ENCODE measurements at regions not wholly inside any gene's neighbourhood (a gene's known extent, or its start where the extent isn't known, plus 50 kb on each side); places are given as distances from the start of the nearest gene placed in this dataset.

DNA sequence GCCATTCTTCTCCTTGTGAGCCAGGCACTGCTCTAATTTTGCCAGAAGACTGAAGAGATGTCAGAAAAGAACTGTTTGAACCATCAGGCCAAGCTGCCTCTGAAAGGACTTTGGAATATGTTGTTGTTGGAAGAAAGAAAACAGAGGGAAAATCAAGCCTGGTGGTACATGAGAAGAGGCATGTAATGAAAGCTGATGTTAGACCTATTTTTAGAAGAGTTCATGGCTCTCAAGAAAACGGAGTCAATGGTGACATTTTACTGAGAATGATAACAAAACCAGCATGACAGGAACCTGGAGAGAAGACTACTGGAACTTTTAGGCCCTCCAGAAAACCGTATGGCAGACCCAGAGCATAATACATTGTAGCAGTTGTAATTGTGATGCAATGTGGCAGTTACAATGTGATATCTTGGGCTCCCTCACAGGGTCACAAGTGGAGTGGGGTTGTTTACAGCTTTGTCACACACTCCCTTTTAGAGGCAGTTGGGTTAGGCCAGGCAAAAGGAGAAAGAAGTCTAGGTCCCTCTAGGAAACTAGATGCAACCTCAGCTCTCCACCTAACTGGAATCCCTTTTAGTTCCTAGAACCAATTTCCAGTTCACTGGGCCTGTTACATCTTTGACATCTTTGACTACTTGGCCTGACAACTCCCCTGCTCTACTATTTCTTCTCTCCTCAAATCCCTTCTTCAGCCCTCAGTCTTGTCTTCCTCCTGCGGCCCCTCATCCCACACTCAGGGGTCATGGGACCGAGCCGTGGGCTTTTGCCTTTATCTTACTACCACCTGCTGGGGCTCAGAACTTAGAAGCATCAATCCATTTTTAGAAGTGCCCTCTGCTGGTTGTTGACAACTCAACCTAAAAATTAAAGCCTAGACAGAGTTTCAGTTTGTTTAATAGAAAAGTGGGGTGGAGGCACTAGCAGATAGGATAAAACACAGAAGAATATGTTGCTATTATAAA, 61.2 kb upstream of the JAK2 start (continued):
- TF ChIP-seq, protein P1, sequence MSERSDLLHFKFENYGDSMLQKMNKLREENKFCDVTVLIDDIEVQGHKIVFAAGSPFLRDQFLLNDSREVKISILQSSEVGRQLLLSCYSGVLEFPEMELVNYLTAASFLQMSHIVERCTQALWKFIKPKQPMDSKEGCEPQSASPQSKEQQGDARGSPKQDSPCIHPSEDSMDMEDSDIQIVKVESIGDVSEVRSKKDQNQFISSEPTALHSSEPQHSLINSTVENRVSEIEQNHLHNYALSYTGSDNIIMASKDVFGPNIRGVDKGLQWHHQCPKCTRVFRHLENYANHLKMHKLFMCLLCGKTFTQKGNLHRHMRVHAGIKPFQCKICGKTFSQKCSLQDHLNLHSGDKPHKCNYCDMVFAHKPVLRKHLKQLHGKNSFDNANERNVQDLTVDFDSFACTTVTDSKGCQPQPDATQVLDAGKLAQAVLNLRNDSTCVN (CRISPR knock-in tag; IDR thresholded peaks at IDR 0.05; ENCODE audit: borderline replicate concordance): no peak
- TF ChIP-seq SAP130 (CRISPR knock-in tag; IDR thresholded peaks at IDR 0.05; ENCODE audit: low read depth): 0 out of 2 replicates have a peak, but pooled peaks have one; percentile 20
- no peak for TF ChIP-seq AGO2 (optimal IDR thresholded peaks at IDR 0.05; ENCODE audit: low read depth, low read length)
- TF ChIP-seq RAD21 (CRISPR knock-in tag; IDR thresholded peaks at IDR 0.05): peak; percentile 77; the same call in 1 of the 2 replicates
- no peak for TF ChIP-seq ZFY (CRISPR knock-in tag; IDR thresholded peaks at IDR 0.05)
- no peak for TF ChIP-seq ZNF34 (CRISPR knock-in tag; IDR thresholded peaks at IDR 0.05; ENCODE audit: borderline replicate concordance)
- no peak for TF ChIP-seq FOXO1 (CRISPR knock-in tag; IDR thresholded peaks at IDR 0.05)
- TF ChIP-seq, protein P2, sequence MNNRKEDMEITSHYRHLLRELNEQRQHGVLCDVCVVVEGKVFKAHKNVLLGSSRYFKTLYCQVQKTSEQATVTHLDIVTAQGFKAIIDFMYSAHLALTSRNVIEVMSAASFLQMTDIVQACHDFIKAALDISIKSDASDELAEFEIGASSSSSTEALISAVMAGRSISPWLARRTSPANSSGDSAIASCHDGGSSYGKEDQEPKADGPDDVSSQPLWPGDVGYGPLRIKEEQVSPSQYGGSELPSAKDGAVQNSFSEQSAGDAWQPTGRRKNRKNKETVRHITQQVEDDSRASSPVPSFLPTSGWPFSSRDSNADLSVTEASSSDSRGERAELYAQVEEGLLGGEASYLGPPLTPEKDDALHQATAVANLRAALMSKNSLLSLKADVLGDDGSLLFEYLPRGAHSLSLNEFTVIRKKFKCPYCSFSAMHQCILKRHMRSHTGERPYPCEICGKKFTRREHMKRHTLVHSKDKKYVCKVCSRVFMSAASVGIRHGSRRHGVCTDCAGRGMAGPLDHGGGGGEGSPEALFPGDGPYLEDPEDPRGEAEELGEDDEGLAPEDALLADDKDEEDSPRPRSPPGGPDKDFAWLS (CRISPR knock-in tag; IDR thresholded peaks at IDR 0.05; ENCODE audit: borderline replicate concordance): no peak
- TF ChIP-seq, protein P3, sequence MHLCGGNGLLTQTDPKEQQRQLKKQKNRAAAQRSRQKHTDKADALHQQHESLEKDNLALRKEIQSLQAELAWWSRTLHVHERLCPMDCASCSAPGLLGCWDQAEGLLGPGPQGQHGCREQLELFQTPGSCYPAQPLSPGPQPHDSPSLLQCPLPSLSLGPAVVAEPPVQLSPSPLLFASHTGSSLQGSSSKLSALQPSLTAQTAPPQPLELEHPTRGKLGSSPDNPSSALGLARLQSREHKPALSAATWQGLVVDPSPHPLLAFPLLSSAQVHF (CRISPR knock-in tag; IDR thresholded peaks at IDR 0.05): no peak
- TF ChIP-seq, protein P4, sequence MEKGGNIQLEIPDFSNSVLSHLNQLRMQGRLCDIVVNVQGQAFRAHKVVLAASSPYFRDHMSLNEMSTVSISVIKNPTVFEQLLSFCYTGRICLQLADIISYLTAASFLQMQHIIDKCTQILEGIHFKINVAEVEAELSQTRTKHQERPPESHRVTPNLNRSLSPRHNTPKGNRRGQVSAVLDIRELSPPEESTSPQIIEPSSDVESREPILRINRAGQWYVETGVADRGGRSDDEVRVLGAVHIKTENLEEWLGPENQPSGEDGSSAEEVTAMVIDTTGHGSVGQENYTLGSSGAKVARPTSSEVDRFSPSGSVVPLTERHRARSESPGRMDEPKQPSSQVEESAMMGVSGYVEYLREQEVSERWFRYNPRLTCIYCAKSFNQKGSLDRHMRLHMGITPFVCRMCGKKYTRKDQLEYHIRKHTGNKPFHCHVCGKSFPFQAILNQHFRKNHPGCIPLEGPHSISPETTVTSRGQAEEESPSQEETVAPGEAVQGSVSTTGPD (CRISPR knock-in tag; IDR thresholded peaks at IDR 0.05): no peak
- TF ChIP-seq NR2F6 (IDR thresholded peaks at IDR 0.05): 0 out of 2 replicates have a peak, but pooled peaks have one; percentile 13
- TF ChIP-seq NR2F6 (CRISPR knock-in tag; IDR thresholded peaks at IDR 0.05): no peak
- no peak for TF ChIP-seq MXD4 (CRISPR knock-in tag; IDR thresholded peaks at IDR 0.05)
- TF ChIP-seq ZFP82 (CRISPR knock-in tag; IDR thresholded peaks at IDR 0.05; ENCODE audit: borderline replicate concordance): no peak
- TF ChIP-seq SOX6 (IDR thresholded peaks at IDR 0.05): no peak
- TF ChIP-seq SOX6 (CRISPR knock-in tag; IDR thresholded peaks at IDR 0.05): no peak
- no peak for TF ChIP-seq ZNF792 (CRISPR knock-in tag; IDR thresholded peaks at IDR 0.05)
- TF ChIP-seq ZNF670 (CRISPR knock-in tag; IDR thresholded peaks at IDR 0.05; ENCODE audit: borderline replicate concordance): no peak
- TF ChIP-seq MATR3 (CRISPR knock-in tag; IDR thresholded peaks at IDR 0.05): no peak
- TF ChIP-seq SP2 (CRISPR knock-in tag; IDR thresholded peaks at IDR 0.05): no peak
- TF ChIP-seq CC2D1A (CRISPR knock-in tag; IDR thresholded peaks at IDR 0.05): no peak
- TF ChIP-seq TBP (CRISPR knock-in tag; IDR thresholded peaks at IDR 0.05): no peak
- no peak for TF ChIP-seq DNMT1 (CRISPR knock-in tag; IDR thresholded peaks at IDR 0.05)
- TF ChIP-seq ZNF766 (CRISPR knock-in tag; IDR thresholded peaks at IDR 0.05; ENCODE audit: borderline replicate concordance): no peak
- no peak for TF ChIP-seq ZSCAN22 (CRISPR knock-in tag; IDR thresholded peaks at IDR 0.05)
- 0 out of 2 replicates have a peak, but pooled peaks have one; percentile 33 for TF ChIP-seq CEBPB (IDR thresholded peaks at IDR 0.05; ENCODE audit: borderline replicate concordance, low read depth, low read length)
- no peak for TF ChIP-seq HDAC2 (CRISPR knock-in tag; IDR thresholded peaks at IDR 0.05)
- TF ChIP-seq XBP1 (CRISPR knock-in tag; IDR thresholded peaks at IDR 0.05): no peak
- TF ChIP-seq PITX1 (CRISPR knock-in tag; IDR thresholded peaks at IDR 0.05): peak; percentile 17; the same call in 1 of the 2 replicates
